Chondrocyte (in vitro differentiated cells): ENCODE measurements at regions not wholly inside any gene's neighbourhood (a gene's known extent, or its start where the extent isn't known, plus 50 kb on each side); places are given as distances from the start of the nearest gene placed in this dataset.
"Not testable (repeated sequence)": the region's sequence is repeated elsewhere in the genome, so short reads cannot be mapped to it uniquely, and the experiment has no call there.

Experiments used
- DNase-seq: peaks from one replicate; pipeline ENCODE4 v3.0.0; 2021; ENCODE audit warnings: mixed read lengths, low spot score
- H3K27ac Mint-ChIP-seq: one replicate; pipeline ENCODE4 v1.8.0; 2021; ENCODE audit warnings: mild to moderate bottlenecking, moderate library complexity, mixed read lengths; ENCODE audit not compliant: unreplicated experiment
- H3K27me3 Mint-ChIP-seq: 2 replicates; pipeline ENCODE4 v1.8.0; 2021; ENCODE audit warnings: low read depth, mixed read lengths
- H3K36me3 Mint-ChIP-seq: 2 replicates; pipeline ENCODE4 v1.8.0; 2021; ENCODE audit warnings: low read depth, mixed read lengths
- H3K4me1 Mint-ChIP-seq: 2 replicates; pipeline ENCODE4 v1.8.0; 2021; ENCODE audit warnings: low read depth, mild to moderate bottlenecking, mixed read lengths
- H3K4me3 Mint-ChIP-seq: one replicate; pipeline ENCODE4 v1.8.0; 2021; ENCODE audit warnings: mild to moderate bottlenecking, moderate library complexity, mixed read lengths; ENCODE audit not compliant: unreplicated experiment
- H3K9me3 Mint-ChIP-seq: 2 replicates; pipeline ENCODE4 v1.8.0; 2021; ENCODE audit warnings: low read depth, mixed read lengths
- CTCF ChIP-seq: fragments of 200-600 bp; sonication (generic); IDR thresholded peaks from 2 replicates; pipeline ENCODE4 v1.5.0; 2021; ENCODE audit warnings: antibody characterized with exemption, mild to moderate bottlenecking, moderate library complexity

- DNase-seq, result peak; percentile 58
- Mint-ChIP-seq H3K27ac (no peak overlapping the region), H3K4me3 (no peak overlapping the region), H3K9me3 (peaks cover 13% of the 10 kb centered on the region), H3K36me3 (peaks cover 1% of the 10 kb centered on the region), H3K4me1 (peaks cover 14% of the 10 kb centered on the region), H3K27me3 (peaks cover 7% of the 10 kb centered on the region)
- TF ChIP-seq CTCF, result no peak
Observed at GRCh38 chr6:81262656-81263055, 489.8 kb downstream of the TENT5A start.

GRCh38 chr6:81256223-81256622 is 496.3 kb downstream of the TENT5A start:
- H3K4me1 Mint-ChIP-seq, DNase-seq, H3K36me3 Mint-ChIP-seq, H3K27me3 Mint-ChIP-seq, H3K27ac Mint-ChIP-seq, H3K4me3 Mint-ChIP-seq: not testable (repeated sequence)
- H3K9me3 Mint-ChIP-seq, result peaks cover 29% of the 10 kb centered on the region

GRCh38 chr6:81253821-81254220 is 498.7 kb downstream of the TENT5A start:
- no peak for TF ChIP-seq CTCF
- peaks cover 29% of the 10 kb centered on the region for H3K9me3 Mint-ChIP-seq

GRCh38 chr6:81252231-81252630 is 500.2 kb downstream of the TENT5A start:
- peaks cover 13% of the 10 kb centered on the region for H3K9me3 Mint-ChIP-seq
- no peaks in the 10 kb centered on the region for H3K4me1 Mint-ChIP-seq
- H3K4me3 Mint-ChIP-seq, result no peak overlapping the region
- no peak overlapping the region for H3K27ac Mint-ChIP-seq
- DNase-seq, result no peak
- peaks cover 4% of the 10 kb centered on the region for H3K36me3 Mint-ChIP-seq
- no peak for TF ChIP-seq CTCF
- H3K27me3 Mint-ChIP-seq, result no peaks in the 10 kb centered on the region

More at GRCh38 chr6:81253821-81254220, 498.7 kb downstream of the TENT5A start:
- Mint-ChIP-seq H3K4me1 (no peaks in the 10 kb centered on the region), H3K4me3 (no peak overlapping the region), H3K36me3 (peaks cover 5% of the 10 kb centered on the region), H3K27me3 (peaks cover 1% of the 10 kb centered on the region), H3K27ac (no peak overlapping the region)
- DNase-seq, result no peak

- DNase-seq, result no peak
- H3K9me3 Mint-ChIP-seq, result peaks cover 13% of the 10 kb centered on the region
- peaks cover 2% of the 10 kb centered on the region for H3K36me3 Mint-ChIP-seq
- no peak for TF ChIP-seq CTCF
- H3K27me3 Mint-ChIP-seq, result no peaks in the 10 kb centered on the region
- H3K27ac Mint-ChIP-seq, result no peak overlapping the region
- no peak overlapping the region for H3K4me3 Mint-ChIP-seq
- peaks cover 8% of the 10 kb centered on the region for H3K4me1 Mint-ChIP-seq
Observed at GRCh38 chr6:81246200-81246599, 506.3 kb downstream of the TENT5A start.

GRCh38 chr6:81242624-81243023 is 509.9 kb downstream of the TENT5A start:
- H3K9me3 Mint-ChIP-seq, result peaks cover 13% of the 10 kb centered on the region
- no peak for DNase-seq
- no peak overlapping the region for H3K27ac Mint-ChIP-seq
- H3K36me3 Mint-ChIP-seq, result peaks cover 2% of the 10 kb centered on the region
- no peak for TF ChIP-seq CTCF
- peaks cover 12% of the 10 kb centered on the region for H3K4me1 Mint-ChIP-seq
- no peak overlapping the region for H3K4me3 Mint-ChIP-seq
- H3K27me3 Mint-ChIP-seq, result no peaks in the 10 kb centered on the region
